ENCODE measurements at regions not wholly inside any gene's neighbourhood (a gene's known extent, or its start where the extent isn't known, plus 50 kb on each side); places are given as distances from the start of the nearest gene placed in this dataset.

GRCh38 chr5:61809651-61810050 lies 477.6 kb downstream of the ZSWIM6 start:
- DNase-seq: no peak

GRCh38 chr5:61811052-61811451 lies 479.0 kb downstream of the ZSWIM6 start:
- no peaks in the 10 kb centered on the region for H3K79me2 ChIP-seq (ENCODE audit: low read length)
- H4K20me1 ChIP-seq (ENCODE audit: insufficient read depth, low read length): no peaks in the 10 kb centered on the region
- no peak overlapping the region for H3K9ac ChIP-seq (ENCODE audit: low read length)
- TF ChIP-seq EZH2phosphoT487 (IDR thresholded peaks at IDR 0.05; ENCODE audit: low read length) (no peak), EZH2 (optimal IDR thresholded peaks at IDR 0.05; ENCODE audit: low read depth, low read length) (no peak), CTCF (IDR thresholded peaks at IDR 0.05; ENCODE audit: low read length) (no peak)
- H3K9me3 ChIP-seq (replicated peaks; ENCODE audit: insufficient read depth, low read length): no peaks in the 10 kb centered on the region
- H3K9me2 ChIP-seq (replicated peaks; ENCODE audit: insufficient read depth, low read length): no peaks in the 10 kb centered on the region
- H3K36me3 ChIP-seq (replicated peaks; ENCODE audit: insufficient read depth, low read length): no peaks in the 10 kb centered on the region
- no peak overlapping the region for H2AFZ ChIP-seq (ENCODE audit: low read length)
- DNase-seq: no peak
- H3K4me3 ChIP-seq (ENCODE audit: low read length): no peak overlapping the region
- H3F3A ChIP-seq (ENCODE audit: insufficient read depth, low read length): no peaks in the 10 kb centered on the region
- no peaks in the 10 kb centered on the region for H3K4me1 ChIP-seq (ENCODE audit: low read length)
- no peak overlapping the region for H3K27ac ChIP-seq (ENCODE audit: low read length)
- H3K4me2 ChIP-seq (ENCODE audit: low read depth, low read length): no peak overlapping the region
- H3K27me3 ChIP-seq (replicated peaks; ENCODE audit: insufficient read depth, low read length): no peaks in the 10 kb centered on the region

More at GRCh38 chr5:61809651-61810050, 477.6 kb downstream of the ZSWIM6 start:
- Histone ChIP-seq H3K4me1 (ENCODE audit: low read length) (no peaks in the 10 kb centered on the region), H3K4me2 (ENCODE audit: low read depth, low read length) (no peak overlapping the region), H3K36me3 (replicated peaks; ENCODE audit: insufficient read depth, low read length) (no peaks in the 10 kb centered on the region), H2AFZ (ENCODE audit: low read length) (no peak overlapping the region), H4K20me1 (ENCODE audit: insufficient read depth, low read length) (no peaks in the 10 kb centered on the region), H3K27ac (ENCODE audit: low read length) (no peak overlapping the region), H3F3A (ENCODE audit: insufficient read depth, low read length) (no peaks in the 10 kb centered on the region), H3K4me3 (ENCODE audit: low read length) (no peak overlapping the region), H3K9me2 (replicated peaks; ENCODE audit: insufficient read depth, low read length) (no peaks in the 10 kb centered on the region), H3K27me3 (replicated peaks; ENCODE audit: insufficient read depth, low read length) (no peaks in the 10 kb centered on the region), H3K79me2 (ENCODE audit: low read length) (no peaks in the 10 kb centered on the region), H3K9ac (ENCODE audit: low read length) (no peak overlapping the region), H3K9me3 (replicated peaks; ENCODE audit: insufficient read depth, low read length) (no peaks in the 10 kb centered on the region)
- no peak for TF ChIP-seq EZH2 (optimal IDR thresholded peaks at IDR 0.05; ENCODE audit: low read depth, low read length)
- TF ChIP-seq EZH2phosphoT487 (IDR thresholded peaks at IDR 0.05; ENCODE audit: low read length): no peak
- no peak for TF ChIP-seq CTCF (IDR thresholded peaks at IDR 0.05; ENCODE audit: low read length)

GRCh38 chr5:61813361-61813760 lies 481.3 kb downstream of the ZSWIM6 start:
- Histone ChIP-seq H2AFZ (ENCODE audit: low read length) (no peak overlapping the region), H3K9me2 (replicated peaks; ENCODE audit: insufficient read depth, low read length) (no peaks in the 10 kb centered on the region), H3K9me3 (replicated peaks; ENCODE audit: insufficient read depth, low read length) (no peaks in the 10 kb centered on the region), H3K9ac (ENCODE audit: low read length) (no peak overlapping the region), H3K27me3 (replicated peaks; ENCODE audit: insufficient read depth, low read length) (no peaks in the 10 kb centered on the region), H3K27ac (ENCODE audit: low read length) (no peak overlapping the region), H3K4me3 (ENCODE audit: low read length) (no peak overlapping the region), H3F3A (ENCODE audit: insufficient read depth, low read length) (no peaks in the 10 kb centered on the region), H3K79me2 (ENCODE audit: low read length) (no peaks in the 10 kb centered on the region), H4K20me1 (ENCODE audit: insufficient read depth, low read length) (no peaks in the 10 kb centered on the region), H3K4me1 (ENCODE audit: low read length) (no peaks in the 10 kb centered on the region), H3K36me3 (replicated peaks; ENCODE audit: insufficient read depth, low read length) (no peaks in the 10 kb centered on the region), H3K4me2 (ENCODE audit: low read depth, low read length) (no peak overlapping the region)
- DNase-seq: no peak
- TF ChIP-seq EZH2phosphoT487 (IDR thresholded peaks at IDR 0.05; ENCODE audit: low read length): no peak
- TF ChIP-seq CTCF (IDR thresholded peaks at IDR 0.05; ENCODE audit: low read length): no peak
- TF ChIP-seq EZH2 (optimal IDR thresholded peaks at IDR 0.05; ENCODE audit: low read depth, low read length): no peak
